KBM-7 (cell line): ENCODE measurements at regions not wholly inside any gene's neighbourhood (a gene's known extent, or its start where the extent isn't known, plus 50 kb on each side); places are given as distances from the start of the nearest gene placed in this dataset.

ENCODE experiments used
- DNase-seq: peaks from one replicate; pipeline ENCODE4 v3.0.0-alpha.2; 2015
- in situ Hi-C: fragments of 300-500 bp; cut with MboI; formaldehyde crosslinking; loops from 2 replicates; pipeline ENCODE4 v1.14.3; 2020; ENCODE audit warnings: low sequenced_read_pairs, low pct_unique_long_range_greater_than_20kb, mixed read lengths

GRCh38 chr9:120156376-120156775 is 423.6 kb downstream of the CDK5RAP2 start:
- no peak for DNase-seq
- in situ Hi-C loops, result no loop called here

GRCh38 chr9:120153258-120153657 is 426.7 kb downstream of the CDK5RAP2 start:
- no peak for DNase-seq
- in situ Hi-C loops, result no loop called here

DNA sequence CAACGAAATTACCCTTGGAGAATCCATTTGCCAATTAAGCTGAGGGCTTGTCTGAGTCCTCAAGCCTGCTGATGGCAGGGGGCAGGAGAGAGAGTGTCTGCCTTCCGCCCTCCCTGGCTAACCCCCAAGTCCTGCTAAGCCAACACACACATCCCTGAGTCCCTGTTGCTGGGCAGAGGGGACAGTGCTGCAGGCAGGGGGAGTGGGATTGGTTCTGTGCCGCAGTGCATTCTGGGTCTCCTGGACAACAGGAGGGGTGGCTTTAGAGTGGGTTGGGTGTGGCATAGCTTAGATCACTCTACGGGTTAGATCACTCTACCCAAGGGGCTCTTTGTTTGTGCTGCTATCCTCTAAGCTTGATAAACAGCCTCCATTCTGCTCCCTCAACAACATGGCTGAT is 427.7 kb downstream of the CDK5RAP2 start:
- DNase-seq, result no peak
- in situ Hi-C loops, result no loop called here

GRCh38 chr9:120151806-120152205 is 428.2 kb downstream of the CDK5RAP2 start:
- no peak for DNase-seq
- in situ Hi-C loops, result no loop called here

GRCh38 chr9:120151149-120151548 is 428.8 kb downstream of the CDK5RAP2 start:
- no peak for DNase-seq
- in situ Hi-C loops, result no loop called here

GRCh38 chr9:120138955-120139354 is 441.0 kb downstream of the CDK5RAP2 start:
- no peak for DNase-seq
- in situ Hi-C loops, result no loop called here

- in situ Hi-C loops, result no loop called here
- no peak for DNase-seq
Measured at GRCh38 chr9:120137186-120137840, 442.7 kb downstream of the CDK5RAP2 start.

GRCh38 chr9:120136696-120137095 is 443.3 kb downstream of the CDK5RAP2 start:
- DNase-seq, result no peak
- in situ Hi-C loops, result no loop called here

DNA sequence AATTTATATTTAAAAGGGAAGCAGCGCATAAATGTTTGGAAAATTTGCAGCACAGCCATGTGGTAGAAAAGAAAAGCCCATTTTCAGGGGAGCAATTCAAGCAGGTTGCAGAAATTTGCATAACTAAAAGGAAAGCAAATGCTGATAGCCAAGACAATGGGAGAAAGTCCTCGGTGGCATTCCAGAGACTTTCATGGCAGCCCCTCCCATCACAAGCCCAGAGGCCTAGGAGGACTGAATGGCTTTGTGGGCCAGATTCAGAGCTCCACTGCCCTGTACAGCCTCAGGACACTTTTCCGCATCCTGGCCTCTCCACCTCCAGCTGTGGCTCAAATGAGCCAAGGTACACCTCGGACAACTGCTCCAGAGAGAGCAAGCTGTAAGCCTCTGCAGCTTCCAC is 462.9 kb downstream of the CDK5RAP2 start:
- in situ Hi-C loops, result no loop called here
- DNase-seq, result no peak

DNA sequence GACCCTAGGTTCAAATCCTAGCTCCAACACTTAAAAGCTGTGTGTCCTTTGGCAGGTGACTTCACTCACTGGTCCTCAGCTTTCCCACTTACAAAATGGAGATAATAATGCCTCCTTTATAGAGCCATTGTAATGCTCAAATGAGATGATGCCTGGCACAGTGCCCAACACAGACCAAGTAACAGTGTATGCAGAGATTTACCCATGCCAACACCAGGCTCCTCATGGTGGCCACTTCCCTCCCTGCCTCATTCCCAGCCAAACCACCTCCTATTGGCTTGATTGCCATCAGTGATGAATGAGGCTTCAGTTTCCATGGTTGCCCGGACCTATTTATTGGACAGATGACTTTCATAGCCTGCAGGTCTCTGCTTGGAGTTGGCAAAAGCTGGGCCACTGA is 469.4 kb downstream of the CDK5RAP2 start:
- no peak for DNase-seq
- in situ Hi-C loops, result no loop called here

GRCh38 chr9:120109242-120109641 is 470.7 kb downstream of the CDK5RAP2 start:
- in situ Hi-C loops, result no loop called here
- peak; percentile 6 for DNase-seq

DNA sequence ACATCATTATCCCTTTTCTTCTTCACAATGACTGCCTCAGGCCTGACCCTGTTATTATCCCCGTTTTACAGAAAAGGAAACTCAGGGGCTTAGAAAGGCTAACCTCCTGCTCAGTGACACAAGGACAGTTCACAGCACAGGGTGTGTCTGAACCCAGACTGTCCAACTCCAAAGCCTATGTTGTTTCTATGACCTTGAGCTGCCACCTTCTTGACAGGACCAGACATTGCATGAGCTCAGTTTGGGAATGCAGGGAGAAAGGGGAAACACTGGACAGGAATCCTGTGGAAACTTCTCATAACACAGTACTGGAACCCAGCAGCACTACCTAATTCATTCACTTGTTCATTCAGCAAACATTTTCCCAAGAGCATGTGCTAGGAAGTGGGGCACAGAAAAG is 472.8 kb downstream of the CDK5RAP2 start:
- in situ Hi-C loops, result no loop called here
- DNase-seq, result no peak

- DNase-seq, result no peak
- in situ Hi-C loops, result no loop called here
Measured at GRCh38 chr9:120104771-120105170, 475.2 kb downstream of the CDK5RAP2 start.

DNA sequence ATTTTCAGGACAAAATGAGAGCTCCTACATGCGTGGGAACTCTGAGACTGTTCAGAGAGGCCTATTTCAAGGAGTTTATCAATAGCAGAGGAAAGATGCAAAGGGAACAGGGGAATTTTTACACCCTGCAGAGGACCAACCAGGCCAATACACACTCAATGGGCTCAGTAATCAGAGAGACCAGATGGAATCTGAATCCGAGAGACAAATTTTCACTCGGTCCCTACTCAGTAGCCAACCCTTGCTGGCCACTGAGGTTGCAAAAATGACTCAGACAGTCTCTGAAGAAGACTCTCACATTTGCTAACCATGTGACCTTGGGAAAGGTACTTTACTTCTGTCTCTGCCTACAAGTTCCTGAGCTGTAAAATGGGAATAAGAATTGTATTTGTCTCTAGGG is 479.4 kb downstream of the CDK5RAP2 start:
- in situ Hi-C loops, result no loop called here
- DNase-seq, result no peak

GRCh38 chr9:120099065-120099464 is 480.9 kb downstream of the CDK5RAP2 start:
- in situ Hi-C loops, result no loop called here
- no peak for DNase-seq

- DNase-seq, result no peak
- in situ Hi-C loops, result no loop called here
Measured at GRCh38 chr9:120098584-120098983, 481.4 kb downstream of the CDK5RAP2 start.

- in situ Hi-C loops, result no loop called here
Measured at GRCh38 chr9:120091206-120091605, 488.8 kb downstream of the CDK5RAP2 start.

DNA sequence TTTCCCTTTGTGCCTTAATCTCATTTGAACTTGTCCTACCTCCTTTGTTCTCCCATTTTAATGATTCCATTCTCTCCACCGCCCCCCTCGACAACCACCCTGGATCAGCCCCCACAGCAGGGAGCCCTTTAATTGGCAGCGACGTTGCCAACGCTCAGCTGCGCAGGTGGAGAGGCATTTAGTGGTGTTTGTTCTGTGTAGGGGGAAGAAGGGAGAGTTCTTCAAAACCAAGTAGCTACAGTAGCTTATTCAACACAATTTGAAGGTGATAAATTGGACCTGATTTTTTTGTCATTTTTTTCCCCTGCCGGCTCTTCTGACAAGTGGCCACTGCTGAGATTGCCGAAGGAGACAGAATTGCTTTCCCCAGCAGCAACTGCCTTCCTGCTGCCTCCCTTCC is 499.1 kb downstream of the CDK5RAP2 start:
- in situ Hi-C loops, result no loop called here
- no peak for DNase-seq

More at GRCh38 chr9:120091206-120091605, 488.8 kb downstream of the CDK5RAP2 start:
- no peak for DNase-seq

- no peak for DNase-seq
Measured at GRCh38 chr9:120078112-120078511, 501.9 kb downstream of the CDK5RAP2 start.

GRCh38 chr9:120071760-120072159 is 508.2 kb downstream of the CDK5RAP2 start:
- DNase-seq, result no peak

More at GRCh38 chr9:120078112-120078511, 501.9 kb downstream of the CDK5RAP2 start:
- in situ Hi-C loops, result no loop called here

GRCh38 chr9:120066315-120066714 is 513.7 kb downstream of the CDK5RAP2 start:
- DNase-seq, result no peak
- in situ Hi-C loops, result no loop called here

More at GRCh38 chr9:120071760-120072159, 508.2 kb downstream of the CDK5RAP2 start:
- in situ Hi-C loops, result no loop called here
